ENCODE measurements at regions not wholly inside any gene's neighbourhood (a gene's known extent, or its start where the extent isn't known, plus 50 kb on each side); places are given as distances from the start of the nearest gene placed in this dataset.

DNA sequence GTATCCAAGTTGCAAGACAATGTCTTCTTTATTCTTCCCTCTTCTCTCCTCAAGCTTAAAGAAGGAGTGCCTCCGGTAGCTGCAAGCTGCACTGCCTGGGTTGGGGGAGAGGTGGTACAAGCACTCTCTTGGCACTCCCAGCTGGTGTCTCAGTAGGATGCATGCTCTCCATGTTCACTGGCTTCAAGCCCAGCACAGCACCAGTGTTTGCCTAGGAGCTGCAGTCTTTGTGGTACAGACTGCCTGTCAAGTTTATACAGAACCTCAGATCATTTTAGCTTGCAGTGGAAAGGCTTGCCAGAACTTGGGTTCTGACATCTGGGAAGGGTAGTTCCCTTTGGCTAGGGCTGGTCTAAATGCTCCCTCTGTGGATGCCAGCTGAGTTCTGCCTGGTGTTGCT lies 505.6 kb downstream of the MAN2A1 start:
- H3K4me1 ChIP-seq (ENCODE audit: control insufficient read depth in 1 of 2, insufficient read depth in 2 of 2, low read length in 2 of 2): no peaks in the 10 kb centered on the region
- no peaks in the 10 kb centered on the region for H3K9me3 ChIP-seq (ENCODE audit: control insufficient read depth in 1 of 2, low read length in 2 of 2)
- no peaks in the 10 kb centered on the region for H3K36me3 ChIP-seq (ENCODE audit: control insufficient read depth in 1 of 2, insufficient read depth in 2 of 2, low read length in 2 of 2)
- no peaks in the 10 kb centered on the region for H3K27me3 ChIP-seq (ENCODE audit: control insufficient read depth in 1 of 2, insufficient read depth in 2 of 2, low read length in 2 of 2)
- H3K27ac ChIP-seq (ENCODE audit: low read depth, low read length): no peak overlapping the region
- no peak overlapping the region for H3K4me3 ChIP-seq (ENCODE audit: low read depth in 1 of 2, low read length in 2 of 2)
- no peak overlapping the region for H3K9ac ChIP-seq (ENCODE audit: low read depth in 1 of 2, low read length in 2 of 2)

DNA sequence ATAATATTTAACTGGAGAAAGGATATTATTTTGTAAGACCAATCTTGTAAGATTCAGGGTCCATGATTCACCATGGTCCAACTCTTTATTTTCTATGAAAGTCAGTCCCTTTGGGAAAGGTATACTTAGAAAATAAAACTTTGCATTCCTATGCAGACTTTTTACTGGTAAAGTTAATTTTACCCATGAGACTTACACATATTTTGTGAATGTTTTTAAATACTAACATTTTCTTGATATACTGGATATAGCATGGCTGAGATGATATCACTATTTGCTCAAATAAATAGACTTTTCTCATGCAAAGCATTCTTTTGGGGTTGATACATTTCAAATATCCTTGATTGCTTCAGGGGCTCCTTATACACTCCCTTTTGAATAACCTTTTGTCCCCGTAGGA lies 512.1 kb downstream of the MAN2A1 start:
- Histone ChIP-seq H3K4me1 (ENCODE audit: control insufficient read depth in 1 of 2, insufficient read depth in 2 of 2, low read length in 2 of 2) (no peaks in the 10 kb centered on the region), H3K27ac (ENCODE audit: low read depth, low read length) (no peak overlapping the region), H3K9me3 (ENCODE audit: control insufficient read depth in 1 of 2, low read length in 2 of 2) (no peaks in the 10 kb centered on the region), H3K27me3 (ENCODE audit: control insufficient read depth in 1 of 2, insufficient read depth in 2 of 2, low read length in 2 of 2) (no peaks in the 10 kb centered on the region), H3K36me3 (ENCODE audit: control insufficient read depth in 1 of 2, insufficient read depth in 2 of 2, low read length in 2 of 2) (no peaks in the 10 kb centered on the region), H3K4me3 (ENCODE audit: low read depth in 1 of 2, low read length in 2 of 2) (no peak overlapping the region), H3K9ac (ENCODE audit: low read depth in 1 of 2, low read length in 2 of 2) (no peak overlapping the region)

DNA sequence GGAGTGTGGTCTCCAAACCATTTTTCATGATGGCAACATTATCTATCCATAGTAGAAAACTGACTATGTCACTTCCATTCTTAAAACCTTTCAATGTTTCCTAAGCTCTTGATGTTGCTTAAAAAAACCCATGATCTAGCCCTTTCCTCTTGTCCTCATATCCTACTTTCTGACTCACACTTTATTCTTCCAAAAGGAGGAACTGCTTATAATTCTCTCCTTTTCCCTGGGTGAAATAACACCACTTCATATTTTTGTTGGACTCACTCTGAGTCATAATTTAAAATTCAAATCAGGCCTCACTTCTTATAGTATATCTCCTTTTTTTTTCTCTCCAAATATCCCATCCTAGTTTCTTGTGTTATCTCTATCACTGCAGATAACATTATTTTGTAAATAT lies 513.9 kb downstream of the MAN2A1 start:
- no peak overlapping the region for H3K4me3 ChIP-seq (ENCODE audit: low read depth in 1 of 2, low read length in 2 of 2)
- H3K27ac ChIP-seq (ENCODE audit: low read depth, low read length): no peak overlapping the region
- no peaks in the 10 kb centered on the region for H3K4me1 ChIP-seq (ENCODE audit: control insufficient read depth in 1 of 2, insufficient read depth in 2 of 2, low read length in 2 of 2)
- H3K9me3 ChIP-seq (ENCODE audit: control insufficient read depth in 1 of 2, low read length in 2 of 2): no peaks in the 10 kb centered on the region
- no peak overlapping the region for H3K9ac ChIP-seq (ENCODE audit: low read depth in 1 of 2, low read length in 2 of 2)
- H3K36me3 ChIP-seq (ENCODE audit: control insufficient read depth in 1 of 2, insufficient read depth in 2 of 2, low read length in 2 of 2): no peaks in the 10 kb centered on the region
- no peaks in the 10 kb centered on the region for H3K27me3 ChIP-seq (ENCODE audit: control insufficient read depth in 1 of 2, insufficient read depth in 2 of 2, low read length in 2 of 2)

DNA sequence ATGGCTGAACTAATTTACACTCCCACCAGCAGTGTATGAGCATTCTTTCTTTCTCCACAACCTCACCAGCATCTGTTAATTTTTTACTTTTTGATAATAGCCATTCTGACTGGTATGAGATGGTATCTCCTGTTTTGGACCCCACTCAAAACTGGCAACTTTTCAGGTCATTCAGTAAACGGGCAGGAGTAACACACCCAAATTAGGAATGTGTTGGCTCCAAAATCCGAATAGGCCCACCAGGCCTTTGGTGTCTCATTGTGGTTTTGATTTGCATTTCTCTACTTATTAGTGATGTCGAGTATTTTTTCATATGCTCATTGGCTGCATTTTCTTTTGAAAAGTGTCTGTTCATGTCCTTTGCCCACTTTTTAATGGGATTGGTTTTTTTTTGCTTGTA lies 517.1 kb downstream of the TMEM232 start:
- Histone ChIP-seq H3K4me1 (ENCODE audit: control insufficient read depth in 1 of 2, insufficient read depth in 2 of 2, low read length in 2 of 2) (no peaks in the 10 kb centered on the region), H3K27me3 (ENCODE audit: control insufficient read depth in 1 of 2, insufficient read depth in 2 of 2, low read length in 2 of 2) (no peaks in the 10 kb centered on the region), H3K27ac (ENCODE audit: low read depth, low read length) (no peak overlapping the region), H3K9me3 (ENCODE audit: control insufficient read depth in 1 of 2, low read length in 2 of 2) (no peaks in the 10 kb centered on the region), H3K9ac (ENCODE audit: low read depth in 1 of 2, low read length in 2 of 2) (no peak overlapping the region), H3K4me3 (ENCODE audit: low read depth in 1 of 2, low read length in 2 of 2) (no peak overlapping the region), H3K36me3 (ENCODE audit: control insufficient read depth in 1 of 2, insufficient read depth in 2 of 2, low read length in 2 of 2) (no peaks in the 10 kb centered on the region)

DNA sequence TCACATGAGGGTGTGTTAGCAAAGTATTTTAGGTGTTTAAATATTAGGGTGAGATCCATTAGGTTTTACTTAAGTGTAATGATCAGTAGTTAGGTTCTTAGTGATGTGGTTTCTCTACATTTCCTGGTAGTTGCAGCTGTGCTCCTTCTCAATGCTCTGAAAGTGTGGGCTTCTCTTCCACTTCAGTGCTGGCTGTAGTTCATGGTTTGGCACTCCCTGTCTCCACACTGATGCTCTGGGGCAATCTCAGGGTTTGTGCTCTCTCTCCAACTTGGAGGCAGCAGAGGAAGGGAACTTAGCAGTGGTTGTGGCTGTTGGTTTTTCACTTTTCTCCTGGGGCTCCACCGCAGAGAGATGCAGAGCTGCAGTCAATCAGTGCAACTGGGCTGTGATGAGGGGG lies 507.5 kb downstream of the TMEM232 start:
- Histone ChIP-seq H3K27ac (ENCODE audit: low read depth, low read length) (no peak overlapping the region), H3K4me3 (ENCODE audit: low read depth in 1 of 2, low read length in 2 of 2) (no peak overlapping the region), H3K36me3 (ENCODE audit: control insufficient read depth in 1 of 2, insufficient read depth in 2 of 2, low read length in 2 of 2) (no peaks in the 10 kb centered on the region), H3K9ac (ENCODE audit: low read depth in 1 of 2, low read length in 2 of 2) (no peak overlapping the region), H3K9me3 (ENCODE audit: control insufficient read depth in 1 of 2, low read length in 2 of 2) (peaks cover 17 to 38% of the 10 kb centered on the region in 2 donors), H3K27me3 (ENCODE audit: control insufficient read depth in 1 of 2, insufficient read depth in 2 of 2, low read length in 2 of 2) (no peaks in the 10 kb centered on the region), H3K4me1 (ENCODE audit: control insufficient read depth in 1 of 2, insufficient read depth in 2 of 2, low read length in 2 of 2) (no peaks in the 10 kb centered on the region)

DNA sequence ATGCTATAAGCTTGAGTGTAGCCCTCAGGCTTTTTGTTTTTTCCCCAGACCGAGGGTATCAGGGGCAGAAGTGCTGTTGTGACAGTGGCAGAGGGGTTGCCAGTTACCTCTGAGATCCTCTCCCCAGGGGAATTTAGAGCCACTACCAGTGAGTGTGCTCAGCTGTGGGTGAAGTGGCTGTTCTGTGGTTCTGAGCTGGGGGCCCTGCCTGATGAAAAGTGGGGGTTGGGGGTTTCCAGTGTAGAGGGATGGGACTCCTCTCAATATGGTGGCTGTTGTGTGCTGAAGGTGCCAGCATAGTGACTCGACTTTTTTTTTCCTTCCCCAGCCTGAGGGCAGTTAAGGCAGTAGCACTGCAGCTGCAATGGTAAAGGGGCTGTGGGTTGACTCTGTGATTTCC lies 506.7 kb downstream of the TMEM232 start:
- Histone ChIP-seq H3K4me1 (ENCODE audit: control insufficient read depth in 1 of 2, insufficient read depth in 2 of 2, low read length in 2 of 2) (no peaks in the 10 kb centered on the region), H3K36me3 (ENCODE audit: control insufficient read depth in 1 of 2, insufficient read depth in 2 of 2, low read length in 2 of 2) (no peaks in the 10 kb centered on the region), H3K27ac (ENCODE audit: low read depth, low read length) (no peak overlapping the region), H3K9me3 (ENCODE audit: control insufficient read depth in 1 of 2, low read length in 2 of 2) (peaks cover 17 to 38% of the 10 kb centered on the region in 2 donors), H3K9ac (ENCODE audit: low read depth in 1 of 2, low read length in 2 of 2) (no peak overlapping the region), H3K27me3 (ENCODE audit: control insufficient read depth in 1 of 2, insufficient read depth in 2 of 2, low read length in 2 of 2) (no peaks in the 10 kb centered on the region), H3K4me3 (ENCODE audit: low read depth in 1 of 2, low read length in 2 of 2) (no peak overlapping the region)

DNA sequence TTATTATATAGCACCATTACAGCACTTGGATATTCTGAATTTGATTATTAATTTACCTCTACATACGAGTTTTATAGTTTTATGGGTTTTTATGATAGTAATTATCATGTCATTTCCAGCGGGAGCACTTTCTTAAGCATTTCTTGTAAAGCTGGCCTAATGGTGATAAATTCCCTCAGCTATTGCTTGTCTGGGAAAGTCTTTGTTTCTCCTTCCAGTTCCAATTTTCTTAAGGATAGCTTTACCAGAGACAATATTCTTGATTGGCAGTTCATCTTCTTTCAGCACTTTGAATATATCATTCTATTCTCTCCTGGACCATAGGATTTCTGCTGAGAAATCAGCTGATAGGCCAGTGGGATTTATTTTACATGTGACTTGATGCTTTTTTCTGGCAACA lies 505.4 kb downstream of the TMEM232 start:
- Histone ChIP-seq H3K4me1 (ENCODE audit: control insufficient read depth in 1 of 2, insufficient read depth in 2 of 2, low read length in 2 of 2) (no peaks in the 10 kb centered on the region), H3K9ac (ENCODE audit: low read depth in 1 of 2, low read length in 2 of 2) (no peak overlapping the region), H3K4me3 (ENCODE audit: low read depth in 1 of 2, low read length in 2 of 2) (no peak overlapping the region), H3K36me3 (ENCODE audit: control insufficient read depth in 1 of 2, insufficient read depth in 2 of 2, low read length in 2 of 2) (no peaks in the 10 kb centered on the region), H3K9me3 (ENCODE audit: control insufficient read depth in 1 of 2, low read length in 2 of 2) (peaks cover 20 to 38% of the 10 kb centered on the region in 2 donors), H3K27ac (ENCODE audit: low read depth, low read length) (no peak overlapping the region), H3K27me3 (ENCODE audit: control insufficient read depth in 1 of 2, insufficient read depth in 2 of 2, low read length in 2 of 2) (no peaks in the 10 kb centered on the region)

DNA sequence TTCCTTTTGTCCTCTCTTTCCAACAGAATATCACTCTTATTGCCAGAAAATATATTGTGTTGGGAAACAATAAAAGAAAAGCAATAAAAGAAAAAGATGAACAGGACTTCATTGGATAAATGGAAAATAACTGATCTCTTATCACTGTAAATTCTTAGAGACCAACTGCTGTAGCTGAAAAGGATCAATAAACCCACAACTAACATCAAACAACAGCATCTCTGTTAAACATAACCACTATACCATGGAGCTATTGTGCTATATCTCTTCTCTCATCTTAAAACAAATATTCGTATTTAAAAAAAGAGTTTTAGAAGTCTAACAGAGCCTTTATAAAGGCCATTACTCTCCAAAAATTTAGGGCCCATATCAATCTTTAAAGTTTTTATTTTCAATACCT lies 502.4 kb downstream of the TMEM232 start:
- no peaks in the 10 kb centered on the region for H3K27me3 ChIP-seq (ENCODE audit: control insufficient read depth in 1 of 2, insufficient read depth in 2 of 2, low read length in 2 of 2)
- H3K36me3 ChIP-seq (ENCODE audit: control insufficient read depth in 1 of 2, insufficient read depth in 2 of 2, low read length in 2 of 2): no peaks in the 10 kb centered on the region
- no peak overlapping the region for H3K27ac ChIP-seq (ENCODE audit: low read depth, low read length)
- H3K4me1 ChIP-seq (ENCODE audit: control insufficient read depth in 1 of 2, insufficient read depth in 2 of 2, low read length in 2 of 2): no peaks in the 10 kb centered on the region
- no peak overlapping the region for H3K9ac ChIP-seq (ENCODE audit: low read depth in 1 of 2, low read length in 2 of 2)
- peaks cover 20 to 21% of the 10 kb centered on the region in 2 donors for H3K9me3 ChIP-seq (ENCODE audit: control insufficient read depth in 1 of 2, low read length in 2 of 2)
- no peak overlapping the region for H3K4me3 ChIP-seq (ENCODE audit: low read depth in 1 of 2, low read length in 2 of 2)

DNA sequence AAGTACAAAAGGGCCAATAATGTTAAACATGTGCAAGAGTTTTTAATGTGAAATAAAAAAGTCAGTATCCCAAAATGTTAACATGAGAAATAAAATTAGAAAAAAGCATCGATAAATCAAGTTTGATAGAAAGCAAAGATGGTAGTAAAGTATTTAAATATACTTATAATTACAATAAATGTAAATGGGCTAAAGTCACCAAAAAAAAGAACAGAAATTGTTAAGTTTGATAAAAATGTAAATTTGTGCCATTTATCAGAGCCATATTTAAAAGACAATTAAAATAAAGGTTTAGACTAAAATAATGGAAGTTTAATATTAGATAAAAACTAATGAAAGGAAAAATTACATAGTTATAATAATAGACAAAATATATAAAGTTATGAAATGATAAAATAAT lies 500.5 kb downstream of the TMEM232 start:
- H3K9me3 ChIP-seq (ENCODE audit: control insufficient read depth in 1 of 2, low read length in 2 of 2): peaks cover 20 to 21% of the 10 kb centered on the region in 2 donors
- H3K27me3 ChIP-seq (ENCODE audit: control insufficient read depth in 1 of 2, insufficient read depth in 2 of 2, low read length in 2 of 2): no peaks in the 10 kb centered on the region
- no peak overlapping the region for H3K4me3 ChIP-seq (ENCODE audit: low read depth in 1 of 2, low read length in 2 of 2)

DNA sequence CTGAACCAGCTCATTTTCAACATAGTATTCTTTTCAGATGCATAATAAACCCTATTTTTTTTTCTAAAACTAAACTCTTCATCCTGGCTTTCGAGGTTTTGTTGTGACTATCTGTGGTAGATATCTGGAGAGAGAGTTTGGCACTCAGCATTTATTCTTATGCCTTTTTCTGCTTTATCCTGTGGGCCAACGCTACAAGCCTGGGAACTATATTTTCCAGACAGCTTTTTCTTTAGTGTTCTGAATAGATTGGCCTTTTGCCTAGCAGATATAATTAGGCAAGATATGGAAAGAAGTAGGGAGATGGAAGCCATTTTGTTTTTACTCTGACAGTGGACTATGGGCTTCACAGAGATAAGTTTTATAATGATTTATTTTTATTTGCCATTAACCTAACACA lies 486.7 kb downstream of the TMEM232 start:
- H3K9ac ChIP-seq (ENCODE audit: low read depth in 1 of 2, low read length in 2 of 2): no peak overlapping the region
- no peak overlapping the region for H3K4me3 ChIP-seq (ENCODE audit: low read depth in 1 of 2, low read length in 2 of 2)
- no peaks in the 10 kb centered on the region for H3K27me3 ChIP-seq (ENCODE audit: control insufficient read depth in 1 of 2, insufficient read depth in 2 of 2, low read length in 2 of 2)
- no peaks in the 10 kb centered on the region for H3K36me3 ChIP-seq (ENCODE audit: control insufficient read depth in 1 of 2, insufficient read depth in 2 of 2, low read length in 2 of 2)
- no peaks in the 10 kb centered on the region for H3K9me3 ChIP-seq (ENCODE audit: control insufficient read depth in 1 of 2, low read length in 2 of 2)
- no peak overlapping the region for H3K27ac ChIP-seq (ENCODE audit: low read depth, low read length)
- H3K4me1 ChIP-seq (ENCODE audit: control insufficient read depth in 1 of 2, insufficient read depth in 2 of 2, low read length in 2 of 2): no peaks in the 10 kb centered on the region

More for the DNA sequence above, 500.5 kb downstream of the TMEM232 start:
- no peaks in the 10 kb centered on the region for H3K36me3 ChIP-seq (ENCODE audit: control insufficient read depth in 1 of 2, insufficient read depth in 2 of 2, low read length in 2 of 2)
- H3K4me1 ChIP-seq (ENCODE audit: control insufficient read depth in 1 of 2, insufficient read depth in 2 of 2, low read length in 2 of 2): no peaks in the 10 kb centered on the region
- H3K27ac ChIP-seq (ENCODE audit: low read depth, low read length): no peak overlapping the region
- no peak overlapping the region for H3K9ac ChIP-seq (ENCODE audit: low read depth in 1 of 2, low read length in 2 of 2)

DNA sequence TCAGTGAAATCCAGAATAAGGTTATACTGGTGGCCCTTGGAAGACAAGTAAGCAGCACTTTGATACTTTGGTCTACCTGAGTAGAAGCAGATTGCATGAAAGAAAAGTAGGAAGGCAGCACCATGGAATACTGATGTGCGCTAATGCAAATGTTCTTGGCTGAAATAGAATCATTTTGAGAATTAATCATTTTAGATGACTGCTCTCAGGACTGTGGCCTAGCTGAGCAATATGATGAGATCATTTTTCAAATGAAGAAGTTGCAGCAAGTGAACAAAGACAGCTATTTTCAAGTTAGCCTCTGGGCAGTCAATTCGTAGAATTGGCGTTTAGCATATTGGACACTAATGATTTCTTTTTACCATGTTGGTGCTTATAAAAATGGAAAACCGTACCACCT lies 483.5 kb downstream of the TMEM232 start:
- H3K27ac ChIP-seq (ENCODE audit: low read depth, low read length): no peak overlapping the region
- no peak overlapping the region for H3K4me3 ChIP-seq (ENCODE audit: low read depth in 1 of 2, low read length in 2 of 2)
- no peaks in the 10 kb centered on the region for H3K9me3 ChIP-seq (ENCODE audit: control insufficient read depth in 1 of 2, low read length in 2 of 2)
- H3K27me3 ChIP-seq (ENCODE audit: control insufficient read depth in 1 of 2, insufficient read depth in 2 of 2, low read length in 2 of 2): no peaks in the 10 kb centered on the region
- H3K4me1 ChIP-seq (ENCODE audit: control insufficient read depth in 1 of 2, insufficient read depth in 2 of 2, low read length in 2 of 2): no peaks in the 10 kb centered on the region
- no peaks in the 10 kb centered on the region for H3K36me3 ChIP-seq (ENCODE audit: control insufficient read depth in 1 of 2, insufficient read depth in 2 of 2, low read length in 2 of 2)
- no peak overlapping the region for H3K9ac ChIP-seq (ENCODE audit: low read depth in 1 of 2, low read length in 2 of 2)
